GM23248 (cell line): ENCODE measurements at regions not wholly inside any gene's neighbourhood (a gene's known extent, or its start where the extent isn't known, plus 50 kb on each side); places are given as distances from the start of the nearest gene placed in this dataset.

ENCODE experiments used
- EZH2 ChIP-seq: fragments of 200-600 bp; sonication (generic); IDR thresholded peaks from 2 replicates; pipeline ENCODE4 v1.6.1; 2018; ENCODE audit warnings: antibody characterized with exemption, mild to moderate bottlenecking; ENCODE audit not compliant: insufficient read depth, poor library complexity, severe bottlenecking
- EZH2phosphoT487 ChIP-seq: fragments of 200-600 bp; sonication (generic); IDR thresholded peaks from 2 replicates; pipeline ENCODE4 v1.6.1; 2018; ENCODE audit warnings: antibody characterized with exemption, moderate library complexity, mild to moderate bottlenecking, low read depth; ENCODE audit not compliant: insufficient read depth

GRCh38 chr13:108036411-108036932 is 178.9 kb downstream of the LIG4 start:
- TF ChIP-seq EZH2: no peak
- TF ChIP-seq EZH2phosphoT487: no peak
